HL-60 (cell line): ENCODE measurements at regions not wholly inside any gene's neighbourhood (a gene's known extent, or its start where the extent isn't known, plus 50 kb on each side); places are given as distances from the start of the nearest gene placed in this dataset.

ENCODE experiments used
- CTCF ChIP-seq: IDR thresholded peaks from one replicate; pipeline ENCODE4 v1.5.1; 2011; ENCODE audit warnings: low read length, control low read depth, inconsistent platforms; ENCODE audit not compliant: insufficient read depth
- GABPA ChIP-seq: IDR thresholded peaks from 2 replicates; pipeline ENCODE4 v1.6.1; 2012; ENCODE audit warnings: low read depth
- POLR2AphosphoS5 ChIP-seq: IDR thresholded peaks from 2 replicates; pipeline ENCODE4 v1.6.1; 2012; ENCODE audit warnings: low read depth
- REST ChIP-seq: IDR thresholded peaks from 2 replicates; pipeline ENCODE4 v1.6.1; 2012; ENCODE audit warnings: low read depth; ENCODE audit not compliant: insufficient replicate concordance

GRCh38 chr1:57860931-57861565, 437.2 kb upstream of the DAB1 start:
- no peak for TF ChIP-seq CTCF
- no peak for TF ChIP-seq GABPA
- TF ChIP-seq POLR2AphosphoS5, result no peak
- TF ChIP-seq REST, result no peak
